IMR-90 (cell line): ENCODE measurements at regions not wholly inside any gene's neighbourhood (a gene's known extent, or its start where the extent isn't known, plus 50 kb on each side); places are given as distances from the start of the nearest gene placed in this dataset.

Source experiments
- ATAC-seq: fragments of 200-7000 bp; cut with Tn5 transposase; 2 replicates; pipeline ENCODE4 v1.9.1; 2020; ENCODE audit warnings: low read depth, mild to moderate bottlenecking, moderate library complexity
- BruUV-seq: library from RNA; stranded (reverse); fragments of 400-500 nt; replicated peaks from 2 replicates; lab custom pipeline; 2021; lab: Mats Ljungman, UMichigan
- CTCF ChIA-PET: fragments of 300-600 bp; formaldehyde crosslinking; extraction: SDS; loops from one replicate; lab custom pipeline; 2021; ENCODE audit warnings: antibody characterized with exemption; lab: Yijun Ruan, JAX
- POLR2A ChIA-PET: fragments of 300-600 bp; sonication (Branson Sonifier 250); formaldehyde crosslinking; loops from one replicate; lab custom pipeline; 2022; ENCODE audit warnings: antibody characterized with exemption; ENCODE audit not compliant: unreplicated experiment; lab: Charles Lee
- DNase-seq: peaks from one replicate; pipeline ENCODE4 v3.0.0; 2013
- H2AFZ ChIP-seq: replicated peaks from 2 replicates; pipeline ENCODE3; 2013; ENCODE audit warnings: low read length, mild to moderate bottlenecking; ENCODE audit not compliant: poor library complexity
- H2AK5ac ChIP-seq: 2 replicates; pipeline ENCODE4 v1.6.1; 2013; ENCODE audit warnings: low read depth, low read length, inconsistent platforms
- H2AK9ac ChIP-seq: replicated peaks from 2 replicates; pipeline ENCODE3; 2013; ENCODE audit warnings: mild to moderate bottlenecking, low read depth, low read length, moderate library complexity; ENCODE audit not compliant: poor library complexity
- H2BK120ac ChIP-seq: 2 replicates; pipeline ENCODE4 v1.6.1; 2013; ENCODE audit warnings: low read depth, low read length, inconsistent platforms
- H2BK15ac ChIP-seq: 3 replicates; pipeline ENCODE4 v1.6.1; 2013; ENCODE audit warnings: low read depth, low read length, inconsistent platforms
- H2BK20ac ChIP-seq: 2 replicates; pipeline ENCODE4 v1.6.1; 2013; ENCODE audit warnings: low read depth, mild to moderate bottlenecking, inconsistent platforms, low read length, moderate library complexity
- H2BK5ac ChIP-seq: 2 replicates; pipeline ENCODE4 v1.6.1; 2013; ENCODE audit warnings: mild to moderate bottlenecking, low read depth, low read length, inconsistent platforms; ENCODE audit not compliant: poor library complexity, severe bottlenecking
- H3K14ac ChIP-seq: replicated peaks from 2 replicates; pipeline ENCODE4 v1.6.1; 2013; ENCODE audit warnings: low read depth, low read length, inconsistent platforms
- H3K18ac ChIP-seq: 2 replicates; pipeline ENCODE4 v1.6.1; 2013; ENCODE audit warnings: low read depth, low read length, control low read depth
- H3K23ac ChIP-seq: 2 replicates; pipeline ENCODE4 v1.6.1; 2013; ENCODE audit warnings: low read depth, low read length, inconsistent platforms
- H3K27ac ChIP-seq: 2 replicates; pipeline ENCODE4 v1.5.1; 2013; ENCODE audit warnings: mild to moderate bottlenecking, control low read depth, low read length; ENCODE audit not compliant: insufficient read depth
- H3K27me3 ChIP-seq: 2 replicates; pipeline ENCODE4 v1.6.1; 2013; ENCODE audit warnings: low read length; ENCODE audit not compliant: control insufficient read depth, insufficient read depth
- H3K36me3 ChIP-seq: 2 replicates; pipeline ENCODE4 v1.6.1; 2013; ENCODE audit warnings: low read length, mixed read lengths; ENCODE audit not compliant: control insufficient read depth, insufficient read depth
- H3K4ac ChIP-seq: 2 replicates; pipeline ENCODE4 v1.6.1; 2013; ENCODE audit warnings: low read depth, low read length, inconsistent platforms
- H3K4me1 ChIP-seq: 2 replicates; pipeline ENCODE4 v1.6.1; 2013; ENCODE audit warnings: low read length, mixed read lengths; ENCODE audit not compliant: control insufficient read depth, insufficient read depth
- H3K4me2 ChIP-seq: 2 replicates; pipeline ENCODE4 v1.6.1; 2013; ENCODE audit warnings: low read depth, mild to moderate bottlenecking, control low read depth, low read length, moderate library complexity
- H3K4me3 ChIP-seq: 2 replicates; pipeline ENCODE4 v1.5.1; 2013; ENCODE audit warnings: low read depth, mild to moderate bottlenecking, control low read depth, low read length, moderate library complexity; ENCODE audit not compliant: insufficient read depth
- H3K56ac ChIP-seq: 2 replicates; pipeline ENCODE4 v1.6.1; 2013; ENCODE audit warnings: low read length, inconsistent platforms; ENCODE audit not compliant: insufficient read depth; ENCODE audit errors: extremely low read depth
- H3K79me1 ChIP-seq, 2 experiments: 2 replicates each; pipeline ENCODE4 v1.6.1; 2013; ENCODE audit warnings: low read length in 2 of 2, inconsistent platforms in 1 of 2, low read depth in 1 of 2
- H3K9ac ChIP-seq: 2 replicates; pipeline ENCODE4 v1.6.1; 2013; ENCODE audit warnings: low read depth, low read length, control low read depth
- H3K9me1 ChIP-seq: 2 replicates; pipeline ENCODE4 v1.6.1; 2013; ENCODE audit warnings: low read length, inconsistent platforms; ENCODE audit not compliant: insufficient read depth
- H3K9me3 ChIP-seq: 2 replicates; pipeline ENCODE4 v1.6.1; 2013; ENCODE audit warnings: low read length; ENCODE audit not compliant: control insufficient read depth, insufficient read depth
- H4K20me1 ChIP-seq: 2 replicates; pipeline ENCODE4 v1.6.1; 2013; ENCODE audit warnings: low read length, inconsistent platforms; ENCODE audit not compliant: insufficient read depth
- H4K5ac ChIP-seq: 2 replicates; pipeline ENCODE4 v1.6.1; 2013; ENCODE audit warnings: mild to moderate bottlenecking, low read depth, low read length, control low read depth
- H4K8ac ChIP-seq, 2 experiments: 2 replicates each; pipeline ENCODE4 v1.6.1; 2013; ENCODE audit warnings: low read depth in 2 of 2, low read length in 2 of 2, control low read depth in 1 of 2, inconsistent platforms in 1 of 2
- H4K91ac ChIP-seq: 2 replicates; pipeline ENCODE4 v1.6.1; 2013; ENCODE audit warnings: low read depth, low read length, inconsistent platforms; ENCODE audit not compliant: insufficient read depth
- CEBPB ChIP-seq: IDR thresholded peaks from 2 replicates; pipeline ENCODE4 v1.6.1; 2012; ENCODE audit warnings: low read depth, low read length, improper control_type of control experiment
- CTCF ChIP-seq: conservative IDR thresholded peaks from 2 replicates; pipeline ENCODE4 v1.5.1; 2012; ENCODE audit warnings: mild to moderate bottlenecking, low read depth, low read length, improper control_type of control experiment
- MAZ ChIP-seq: IDR thresholded peaks from 2 replicates; pipeline ENCODE4 v1.6.1; 2012; ENCODE audit warnings: low read depth, mild to moderate bottlenecking, low read length, improper control_type of control experiment, moderate library complexity, borderline replicate concordance
- USF2 ChIP-seq: fragments of 150-350 bp; IDR thresholded peaks from 2 replicates; pipeline ENCODE4 v1.6.1; 2017; ENCODE audit warnings: mild to moderate bottlenecking, antibody characterized with exemption, low read length, low read depth
- WGBS, 2 experiments: methylation state at CpG; one replicate each; pipeline versions ENCODE4 v1.1.5 to v1.1.7; 2013; ENCODE audit warnings: missing lambda C conversion rate in 2 of 2; ENCODE audit not compliant: insufficient read length in 1 of 2; ENCODE audit errors: extremely low coverage in 2 of 2; 5-methylcytosine and 5-hydroxymethylcytosine counted together
- dilution Hi-C: fragments of 300-500 bp; cut with HindIII; formaldehyde crosslinking; loops from one replicate; pipeline ENCODE4 v1.14.3; 2018; ENCODE audit warnings: low sequenced_read_pairs; ENCODE audit not compliant: unreplicated experiment
- in situ Hi-C: fragments of 300-500 bp; cut with MboI; formaldehyde crosslinking; loops from 3 replicates; pipeline ENCODE4 v1.14.3; 2019; ENCODE audit warnings: low sequenced_read_pairs, inconsistent platforms, mixed read lengths
- intact Hi-C: fragments of 100-400 bp; cut with micrococcal nuclease; formaldehyde crosslinking; loops from 2 replicates; pipeline ENCODE4 v1.10.0; 2022

GRCh38 chr6:145538989-145539388 is 196.3 kb downstream of the EPM2A start:
- Histone ChIP-seq H2BK15ac (no peak overlapping the region), H3K56ac (no peak overlapping the region), H4K5ac (no peak overlapping the region), H4K8ac (no peak overlapping the region), H2BK5ac (no peak overlapping the region), H3K18ac (no peak overlapping the region), H3K4me3 (no peak overlapping the region), H3K36me3 (no peaks in the 10 kb centered on the region), H4K20me1 (no peaks in the 10 kb centered on the region), H3K9me3 (no peaks in the 10 kb centered on the region), H3K27me3 (no peaks in the 10 kb centered on the region), H2BK20ac (no peak overlapping the region), H2AFZ (no peak overlapping the region), H3K27ac (no peak overlapping the region), H3K4me1 (no peaks in the 10 kb centered on the region), H2AK5ac (no peak overlapping the region), H3K79me1 (no peaks in the 10 kb centered on the region), H3K14ac (no peak overlapping the region), H3K9ac (no peak overlapping the region), H3K4ac (no peak overlapping the region), H4K91ac (no peak overlapping the region), H3K23ac (no peak overlapping the region), H3K9me1 (no peaks in the 10 kb centered on the region; the same call in 1 of the 2 replicates), H2AK9ac (no peak overlapping the region), H2BK120ac (no peak overlapping the region), H3K4me2 (no peak overlapping the region)
- no TSS peak for BruUV-seq
- dilution Hi-C loops = no loop called here
- TF ChIP-seq USF2 (no peak), CTCF (no peak), CEBPB (no peak), MAZ (no peak)
- in situ Hi-C loops = no loop called here
- DNase-seq (no peak), ATAC-seq (no peak)
- WGBS, 2 experiments = no CpG with 5 or more reads among the region's 1 CpG
- CTCF ChIA-PET = interaction anchor here (0.7 kb wide), 1 partner anchor 95 kb away, joined by 3 read pairs; no protein-coding TSS in a partner anchor
- intact Hi-C loops = no loop called here
- POLR2A ChIA-PET = no interaction called here
